AG04449 (cell line): ENCODE measurements at regions not wholly inside any gene's neighbourhood (a gene's known extent, or its start where the extent isn't known, plus 50 kb on each side); places are given as distances from the start of the nearest gene placed in this dataset.

ENCODE experiments used
- CTCF ChIA-PET: fragments of 350-600 bp; formaldehyde crosslinking; extraction: SDS; loops from one replicate; lab custom pipeline; 2021; ENCODE audit warnings: antibody characterized with exemption; lab: Yijun Ruan, JAX
- POLR2A ChIA-PET: fragments of 400-600, 350-600 bp; formaldehyde crosslinking; extraction: SDS; loops from one replicate; lab custom pipeline; 2020; ENCODE audit warnings: antibody characterized with exemption, inconsistent platforms; lab: Yijun Ruan, JAX
- DNase-seq: peaks from one replicate; pipeline ENCODE4 v3.0.0-alpha.2; 2010; ENCODE audit warnings: low read depth, low spot score
- H3K4me3 ChIP-seq: 2 replicates; pipeline ENCODE4 v1.5.1; 2011; ENCODE audit warnings: low read depth, mild to moderate bottlenecking, control low read depth, low read length
- TF ChIP-seq, protein P1 (sequence below): IDR thresholded peaks from one replicate; pipeline ENCODE4 v1.5.1; 2011; ENCODE audit warnings: mild to moderate bottlenecking, moderate library complexity, low read length, control low read depth, inconsistent platforms; ENCODE audit not compliant: insufficient read depth; ENCODE audit errors: missing control alignments

GRCh38 chr2:221243771-221244170, 328.3 kb downstream of the EPHA4 start:
- TF ChIP-seq, protein P1, sequence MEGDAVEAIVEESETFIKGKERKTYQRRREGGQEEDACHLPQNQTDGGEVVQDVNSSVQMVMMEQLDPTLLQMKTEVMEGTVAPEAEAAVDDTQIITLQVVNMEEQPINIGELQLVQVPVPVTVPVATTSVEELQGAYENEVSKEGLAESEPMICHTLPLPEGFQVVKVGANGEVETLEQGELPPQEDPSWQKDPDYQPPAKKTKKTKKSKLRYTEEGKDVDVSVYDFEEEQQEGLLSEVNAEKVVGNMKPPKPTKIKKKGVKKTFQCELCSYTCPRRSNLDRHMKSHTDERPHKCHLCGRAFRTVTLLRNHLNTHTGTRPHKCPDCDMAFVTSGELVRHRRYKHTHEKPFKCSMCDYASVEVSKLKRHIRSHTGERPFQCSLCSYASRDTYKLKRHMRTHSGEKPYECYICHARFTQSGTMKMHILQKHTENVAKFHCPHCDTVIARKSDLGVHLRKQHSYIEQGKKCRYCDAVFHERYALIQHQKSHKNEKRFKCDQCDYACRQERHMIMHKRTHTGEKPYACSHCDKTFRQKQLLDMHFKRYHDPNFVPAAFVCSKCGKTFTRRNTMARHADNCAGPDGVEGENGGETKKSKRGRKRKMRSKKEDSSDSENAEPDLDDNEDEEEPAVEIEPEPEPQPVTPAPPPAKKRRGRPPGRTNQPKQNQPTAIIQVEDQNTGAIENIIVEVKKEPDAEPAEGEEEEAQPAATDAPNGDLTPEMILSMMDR: no peak
- ChIA-PET CTCF (no interaction called here), POLR2A (no interaction called here)

DNA sequence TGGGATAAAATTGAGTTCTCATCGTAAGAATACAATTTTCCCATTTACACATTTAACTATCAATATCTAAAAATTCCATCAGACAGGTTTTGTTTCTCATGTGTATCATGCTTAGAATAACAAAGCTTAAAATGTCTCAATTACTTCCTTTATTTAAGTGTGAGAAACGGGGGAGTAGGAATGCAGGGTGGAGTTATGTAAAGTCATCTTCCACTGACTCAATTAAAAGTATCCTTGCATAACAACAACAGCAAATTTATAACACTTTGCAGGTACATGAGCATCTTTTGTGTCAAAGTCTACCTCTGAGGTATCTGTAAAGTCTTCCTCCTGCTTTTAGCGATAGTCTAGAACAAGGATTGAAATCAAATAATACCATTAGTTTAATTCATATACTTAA, 327.1 kb downstream of the EPHA4 start:
- no peak for DNase-seq
- TF ChIP-seq, protein P1: no peak
- POLR2A ChIA-PET: no interaction called here
- H3K4me3 ChIP-seq: no peak overlapping the region
- CTCF ChIA-PET: no interaction called here

More at GRCh38 chr2:221243771-221244170, 328.3 kb downstream of the EPHA4 start:
- DNase-seq: no peak
- no peak overlapping the region for H3K4me3 ChIP-seq

DNA sequence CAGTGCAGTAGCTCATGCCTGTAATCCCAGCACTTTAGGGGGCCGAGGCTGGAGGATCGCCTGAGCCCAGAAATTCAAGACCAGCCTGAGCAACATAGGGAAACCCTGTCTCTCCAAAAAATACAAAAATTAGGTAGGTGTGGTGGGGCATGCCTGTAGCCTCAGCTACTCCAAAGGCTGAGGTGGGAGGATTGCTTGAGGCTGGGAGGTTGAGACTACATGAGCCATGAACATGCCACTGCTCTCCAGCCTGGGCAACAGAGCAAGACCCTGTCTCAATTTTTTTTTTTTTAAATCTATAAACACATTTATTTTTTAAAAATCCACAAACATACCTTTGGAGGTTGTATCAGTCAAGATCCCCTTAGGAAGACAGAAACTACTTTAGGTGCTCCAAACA, 326.3 kb downstream of the EPHA4 start:
- CTCF ChIA-PET: no interaction called here

GRCh38 chr2:221254299-221254698, 317.8 kb downstream of the EPHA4 start:
- no peak overlapping the region for H3K4me3 ChIP-seq
- POLR2A ChIA-PET: no interaction called here
- TF ChIP-seq, protein P1: no peak
- CTCF ChIA-PET: no interaction called here
- no peak for DNase-seq

More for the DNA sequence above, 326.3 kb downstream of the EPHA4 start:
- no peak for DNase-seq
- POLR2A ChIA-PET: no interaction called here
- TF ChIP-seq, protein P1: no peak
- H3K4me3 ChIP-seq: no peak overlapping the region

- POLR2A ChIA-PET: no interaction called here
- TF ChIP-seq, protein P1: no peak
- DNase-seq: no peak
These were observed 316.2 kb downstream of the EPHA4 start for GRCh38 chr2:221255862-221256261.

DNA sequence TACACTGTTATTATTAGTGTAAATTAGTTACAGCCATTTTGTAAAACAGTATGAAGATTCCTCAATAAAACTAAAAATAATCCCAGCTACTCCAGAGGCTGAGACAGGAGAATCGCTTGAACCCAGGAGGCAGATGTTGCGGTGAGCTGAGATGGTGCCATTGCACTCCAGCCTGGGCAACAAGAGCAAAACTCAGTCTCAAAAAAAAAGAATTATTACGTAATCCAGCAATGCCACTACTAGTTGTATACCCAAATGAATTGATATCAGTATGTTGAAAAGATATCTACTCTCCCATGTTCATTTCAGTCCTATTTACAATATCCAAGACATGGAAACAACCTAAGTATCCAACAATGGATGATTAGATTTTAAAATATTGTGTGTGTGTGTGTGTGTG, 313.6 kb downstream of the EPHA4 start:
- H3K4me3 ChIP-seq: no peak overlapping the region
- ChIA-PET CTCF (no interaction called here), POLR2A (no interaction called here)
- TF ChIP-seq, protein P1: no peak
- DNase-seq: no peak

More at GRCh38 chr2:221255862-221256261, 316.2 kb downstream of the EPHA4 start:
- CTCF ChIA-PET: no interaction called here
- H3K4me3 ChIP-seq: no peak overlapping the region
